G401 (cell line): ENCODE measurements at regions not wholly inside any gene's neighbourhood (a gene's known extent, or its start where the extent isn't known, plus 50 kb on each side); places are given as distances from the start of the nearest gene placed in this dataset.
A peak's percentile ranks its signal among the peaks of the same experiment; 100 is the strongest.
"Not testable (repeated sequence)": the region's sequence is repeated elsewhere in the genome, so short reads cannot be mapped to it uniquely, and the experiment has no call there.

ENCODE experiments used
- DNase-seq: peaks from one replicate; pipeline ENCODE4 v3.0.0-alpha.2; 2015; ENCODE audit warnings: low spot score
- in situ Hi-C: cut with HindIII; loops from 2 replicates; pipeline ENCODE4 v1.10.0; 2016; ENCODE audit warnings: low sequenced_read_pairs, mixed read lengths

DNA sequence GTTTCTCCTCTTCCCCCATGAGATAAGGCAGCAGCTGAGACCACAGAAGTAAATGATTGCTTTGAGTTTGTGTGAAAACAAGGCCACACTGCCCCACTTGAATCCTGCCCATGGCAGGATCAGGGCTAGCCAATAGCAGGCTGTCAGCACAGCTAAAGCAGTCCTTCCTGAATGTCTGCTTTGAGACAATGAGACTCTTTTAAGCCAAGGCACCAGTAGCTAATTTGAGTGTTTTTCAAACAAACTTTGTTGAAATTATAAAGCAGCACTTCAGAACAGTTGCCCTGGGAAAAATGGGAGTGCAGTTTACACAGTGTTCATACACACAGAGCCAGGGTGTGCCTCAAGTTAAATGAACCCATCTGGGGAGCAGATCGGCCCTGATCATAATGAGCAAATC lies 103.5 kb upstream of the OR5AK2 start:
- DNase-seq, result no peak
- in situ Hi-C loops, result no loop called here

DNA sequence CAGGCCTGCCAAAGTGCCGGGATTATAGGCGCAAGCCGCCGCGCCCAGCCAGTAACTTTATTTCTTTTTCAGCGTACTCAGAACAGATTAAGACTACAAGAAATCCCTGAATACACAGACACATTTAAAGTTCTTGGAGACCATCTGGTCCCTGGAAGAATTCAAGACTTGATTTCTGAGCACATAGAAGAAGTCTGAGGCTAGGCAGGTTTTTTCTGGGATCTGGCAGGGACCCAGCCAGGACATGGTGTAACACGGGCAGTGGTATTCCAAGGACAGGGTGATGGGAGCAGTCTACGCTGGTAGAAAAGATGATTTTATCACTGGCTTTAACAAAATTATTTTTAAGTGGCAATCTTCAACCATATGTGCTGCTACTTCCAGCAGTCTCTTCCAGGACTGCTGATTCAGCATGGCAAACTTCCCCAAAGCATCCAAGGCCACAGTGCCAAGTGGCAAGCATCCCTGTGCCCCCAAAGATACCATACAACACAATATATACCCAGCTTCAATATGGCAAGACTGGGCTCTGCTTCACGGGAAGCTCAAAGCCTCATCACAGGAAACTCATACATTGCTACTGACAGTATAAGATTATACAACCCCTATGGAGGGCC lies 105.2 kb upstream of the OR5AK2 start:
- no peak for DNase-seq
- in situ Hi-C loops, result no loop called here

DNA sequence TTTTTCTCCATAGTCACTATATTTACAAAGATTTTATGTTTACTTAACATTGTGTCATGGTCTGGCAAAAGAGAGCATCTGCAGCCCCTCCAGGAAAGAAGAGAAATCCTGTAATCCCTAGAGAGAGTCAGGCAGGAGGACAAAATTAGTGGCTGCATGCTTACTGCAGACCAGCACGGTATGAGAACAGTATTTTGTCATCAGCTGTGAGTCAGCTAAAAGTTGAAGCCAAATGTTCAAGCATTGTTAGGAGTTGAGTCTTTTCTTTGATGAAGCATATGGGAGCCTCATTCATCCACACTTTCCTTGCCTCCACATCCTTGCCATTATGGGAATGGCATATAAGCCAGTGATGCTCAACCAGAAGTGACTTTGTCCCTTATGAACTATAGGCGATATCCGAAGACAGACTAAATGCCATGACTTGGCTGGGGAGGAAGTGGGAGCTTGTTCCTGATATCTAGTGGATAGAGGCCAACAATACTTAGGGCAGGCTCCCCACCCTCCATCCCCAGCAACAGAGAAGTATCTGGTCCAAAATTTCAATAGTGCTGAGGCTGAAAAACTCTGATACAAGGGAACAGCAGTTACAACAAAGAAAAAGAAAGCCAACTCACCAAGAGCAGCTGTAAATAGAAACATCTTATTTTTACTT lies 112.0 kb upstream of the OR5AK2 start:
- DNase-seq, result no peak
- in situ Hi-C loops, result no loop called here

DNA sequence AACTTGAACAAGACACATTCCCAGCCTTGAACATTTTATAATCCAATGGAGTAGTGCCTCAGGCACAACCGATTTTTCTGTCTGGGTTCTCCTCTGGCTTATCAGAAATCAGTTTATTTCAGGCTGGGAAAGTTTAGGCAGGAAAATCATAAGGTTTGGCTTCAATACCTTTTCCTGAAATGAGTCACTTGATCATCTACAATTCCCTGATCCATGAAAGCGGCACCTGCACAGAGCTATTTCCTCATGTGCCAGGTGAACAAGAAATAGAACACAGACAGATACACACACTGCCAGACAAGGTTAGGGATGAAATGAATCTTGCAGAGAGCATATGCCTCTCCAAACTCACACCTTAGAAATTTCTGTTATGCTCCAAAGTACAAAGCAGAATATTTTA lies 106.7 kb upstream of the OR9G4 start:
- in situ Hi-C loops, result no loop called here
- no peak for DNase-seq

DNA sequence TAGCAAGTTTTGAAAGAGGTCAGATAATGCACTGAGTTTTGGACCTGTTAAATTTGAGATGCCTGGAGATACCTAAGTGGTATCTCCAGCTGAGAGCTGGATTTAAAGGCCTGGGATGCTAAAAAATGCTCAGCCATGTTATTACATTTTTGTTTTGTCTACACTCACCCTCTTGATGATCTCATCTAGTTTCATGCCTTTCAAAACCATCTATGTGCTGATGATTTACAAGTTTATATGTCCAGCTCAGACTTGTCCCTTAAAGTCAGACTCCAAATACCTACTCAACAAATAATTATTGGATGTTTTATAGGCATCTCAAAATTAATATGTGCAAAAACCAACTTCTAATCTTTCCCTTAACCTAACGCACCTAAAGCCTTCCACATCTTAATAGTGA lies 103.6 kb upstream of the OR9G4 start:
- no peak for DNase-seq
- in situ Hi-C loops, result no loop called here

DNA sequence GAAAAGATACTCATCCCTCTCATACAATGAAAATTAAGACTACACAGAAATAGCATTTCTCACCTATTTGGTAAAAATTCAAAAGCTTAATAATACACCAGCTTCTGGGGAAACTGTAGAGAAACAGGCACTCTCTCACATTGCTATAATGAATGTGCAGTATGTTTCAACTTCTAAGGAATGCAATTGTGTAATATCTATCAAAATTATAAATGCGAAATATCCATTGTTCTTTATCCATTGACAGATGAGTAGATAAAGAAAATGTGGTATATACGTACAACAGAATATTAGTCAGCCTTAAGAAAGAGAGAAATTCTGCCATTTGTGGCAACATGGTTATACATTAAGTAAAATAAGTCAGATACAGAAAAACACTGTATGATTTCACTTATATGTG lies 101.4 kb upstream of the OR9G4 start:
- no peak for DNase-seq
- in situ Hi-C loops, result no loop called here

DNA sequence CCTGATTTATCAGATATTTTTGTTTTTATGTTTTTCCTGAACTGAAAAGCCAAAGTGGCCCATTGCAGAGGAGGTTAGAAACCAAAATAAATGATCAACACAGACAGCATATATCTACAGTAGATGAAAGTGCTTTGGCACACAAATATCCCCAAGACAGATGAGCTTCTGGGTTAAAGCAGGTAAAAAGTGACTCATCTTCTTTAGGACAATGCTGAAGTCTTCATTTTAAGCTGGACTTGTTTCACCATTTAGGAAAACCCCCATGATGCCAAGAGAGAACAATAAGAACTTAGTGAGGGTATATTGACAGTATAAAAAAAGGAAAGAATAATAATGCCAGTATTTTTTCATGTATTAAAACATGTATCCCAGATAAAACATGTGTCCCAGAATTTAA lies 100.8 kb upstream of the OR9G4 start:
- no peak for DNase-seq
- in situ Hi-C loops, result no loop called here

DNA sequence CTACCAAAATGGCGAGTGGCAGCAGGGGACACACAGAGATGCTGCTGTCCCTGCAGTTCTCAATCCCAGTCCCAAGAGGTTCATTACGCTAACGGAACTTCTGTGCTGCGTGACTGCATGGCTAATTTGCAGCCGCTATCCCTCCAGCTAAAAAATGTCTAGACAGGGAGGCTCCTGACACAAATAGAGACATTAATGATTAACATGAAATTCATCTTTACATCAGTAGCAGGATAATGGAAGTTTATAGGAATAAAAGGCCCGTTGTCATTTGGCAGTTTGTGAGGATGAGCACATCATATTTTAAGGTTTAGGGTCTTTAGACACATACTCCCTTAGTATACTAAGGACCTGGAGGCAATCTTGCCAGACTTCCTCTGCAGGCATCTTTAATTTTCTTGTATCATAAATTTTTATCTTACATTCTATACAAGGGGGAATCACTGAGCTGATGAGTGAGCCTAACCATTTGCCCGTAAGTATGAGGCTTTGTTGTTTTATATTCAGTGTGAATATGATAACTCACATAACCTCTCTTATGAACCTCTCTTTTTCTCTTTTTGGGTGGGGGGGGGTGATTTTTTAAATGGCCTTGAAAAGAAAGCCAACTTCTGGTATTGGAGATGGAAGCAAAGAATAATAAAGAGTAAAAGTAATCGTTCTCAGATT lies 99.8 kb upstream of the OR9G4 start:
- in situ Hi-C loops, result no loop called here
- no peak for DNase-seq

DNA sequence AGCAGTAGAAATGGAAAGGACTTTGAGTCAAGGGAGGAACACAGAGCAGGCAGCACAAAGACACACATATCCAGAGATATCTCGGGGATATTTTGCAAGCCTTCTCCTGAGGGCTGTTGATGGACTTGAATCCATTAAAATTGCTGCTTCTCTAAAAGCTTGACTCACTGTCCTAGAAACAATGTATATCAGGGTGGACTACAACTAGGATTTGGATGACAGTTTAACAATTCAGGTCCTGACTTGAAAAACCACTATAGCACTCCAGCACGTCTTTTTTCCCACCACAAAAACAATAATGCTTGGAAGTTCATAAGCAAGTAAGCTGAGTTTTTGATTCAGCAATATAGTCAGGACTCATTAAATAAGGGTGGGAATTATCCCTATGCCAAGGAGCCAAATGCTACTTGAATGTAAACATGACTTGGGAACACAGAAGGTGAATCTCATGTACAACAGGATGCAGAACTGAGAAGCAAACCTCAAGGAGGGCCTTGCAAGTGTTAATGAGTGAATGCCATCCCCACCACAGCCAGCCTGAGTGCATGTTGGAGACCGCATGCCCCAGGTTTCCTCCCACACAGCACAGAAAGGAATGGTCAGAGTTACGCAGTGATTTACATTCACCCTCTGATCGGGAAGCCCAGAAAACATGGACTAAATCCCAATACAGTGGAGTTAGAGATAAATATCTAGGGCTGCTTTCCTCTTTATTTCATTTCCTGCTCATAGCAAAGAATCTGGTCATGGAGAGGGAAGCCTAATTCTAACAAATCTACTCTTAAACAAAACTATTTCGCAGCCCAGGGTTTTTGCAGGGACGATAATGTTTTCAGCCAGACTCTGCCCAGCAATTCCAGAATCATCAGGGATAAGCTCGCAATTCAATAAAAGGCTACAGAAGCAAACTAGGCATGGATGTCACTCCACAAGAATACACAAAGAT lies 98.4 kb upstream of the OR9G4 start:
- DNase-seq, result no peak
- in situ Hi-C loops, result no loop called here

DNA sequence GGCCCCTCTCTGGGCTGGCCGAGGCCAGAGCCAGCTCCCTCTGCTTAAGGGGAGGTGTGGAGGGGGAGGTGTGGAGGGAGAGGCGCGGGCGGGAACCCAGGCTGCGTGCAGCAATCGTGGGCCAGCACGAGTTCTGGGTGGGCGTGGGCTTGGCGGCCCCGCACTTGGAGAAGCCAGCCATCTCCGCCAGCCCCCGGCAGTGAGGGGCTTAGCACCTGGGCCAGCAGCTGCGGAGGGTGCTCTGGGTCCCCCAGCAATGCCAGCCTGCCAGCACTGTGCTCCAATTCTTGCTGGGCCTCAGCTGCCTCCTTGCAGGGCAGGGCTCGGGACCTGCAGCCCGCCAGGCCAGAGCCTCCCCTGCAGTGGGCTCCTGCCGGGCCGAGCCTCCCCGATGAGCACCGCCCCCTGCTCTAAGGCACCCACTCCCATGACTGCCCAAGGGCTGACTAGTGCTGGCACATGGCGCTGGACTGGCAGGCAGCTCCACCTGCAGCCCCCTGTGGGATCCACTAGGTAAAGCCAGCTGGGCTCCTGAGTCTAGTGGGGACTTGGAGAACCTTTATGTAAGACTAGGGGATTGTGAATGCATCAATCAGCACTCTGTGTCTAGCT lies 96.7 kb upstream of the OR9G4 start:
- in situ Hi-C loops, result no loop called here
- no peak for DNase-seq

DNA sequence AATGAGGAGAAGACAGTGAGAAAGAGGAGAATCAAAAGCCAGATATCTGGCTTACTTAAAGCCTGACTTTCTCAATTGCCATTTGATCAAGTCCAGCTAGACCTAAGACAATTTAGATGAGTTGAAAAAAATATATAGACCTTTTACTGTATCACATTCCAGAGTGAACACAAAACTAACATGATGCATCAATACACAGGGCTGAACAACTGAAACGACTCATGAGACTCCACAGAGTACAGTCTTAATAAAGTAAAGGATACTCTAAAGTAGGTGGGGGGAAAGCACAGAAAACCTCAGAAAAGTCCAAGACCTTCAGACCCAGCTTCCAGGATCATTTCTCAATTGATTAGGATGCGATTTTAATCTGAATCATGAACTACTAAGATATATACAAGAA lies 95.3 kb upstream of the OR9G4 start:
- no peak for DNase-seq
- in situ Hi-C loops, result no loop called here

DNA sequence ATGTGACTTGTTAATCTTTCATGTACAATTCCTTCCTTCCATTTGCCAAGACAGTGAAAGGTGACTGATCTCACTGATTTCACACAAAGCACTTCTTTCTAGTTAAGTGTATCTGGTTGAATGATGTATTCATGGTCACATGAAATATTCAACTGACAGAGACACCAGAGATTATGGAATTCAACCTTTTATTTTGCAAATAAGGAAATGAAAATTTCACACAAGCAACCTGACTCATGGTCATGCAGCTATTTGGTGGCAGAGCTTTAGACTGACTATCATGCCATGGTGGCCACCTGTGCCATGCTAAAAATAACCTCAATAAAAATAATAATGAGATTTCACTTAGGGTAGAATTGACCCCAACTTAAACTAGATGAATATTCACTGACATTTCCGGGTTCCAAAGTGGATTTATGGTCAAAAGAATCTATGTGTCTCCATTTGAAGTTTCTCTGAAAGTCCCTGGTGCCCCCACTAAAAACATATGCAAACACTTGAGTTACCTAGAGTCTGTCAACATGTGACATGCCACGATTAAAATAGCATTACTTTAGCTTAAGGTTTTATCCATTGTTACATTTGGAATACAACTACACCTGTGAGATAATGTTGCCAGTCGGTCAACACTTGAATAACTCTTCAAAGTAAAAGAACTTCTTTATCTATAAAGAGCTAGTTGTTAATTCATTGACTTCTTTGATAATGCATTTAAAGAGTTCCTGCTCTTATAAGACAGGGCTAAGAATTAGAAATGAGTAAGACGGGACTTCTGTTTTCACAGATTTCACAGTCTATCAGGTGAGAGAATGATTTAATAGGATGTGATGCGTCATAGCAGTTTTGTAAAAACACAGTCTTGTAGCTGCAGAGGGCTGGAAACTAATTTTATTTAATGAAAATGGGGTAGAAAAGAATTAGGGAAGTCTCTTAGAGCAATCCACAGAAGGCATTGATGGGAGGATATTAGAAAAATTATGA lies 94.6 kb upstream of the OR9G4 start:
- DNase-seq, result no peak
- in situ Hi-C loops, result no loop called here

DNA sequence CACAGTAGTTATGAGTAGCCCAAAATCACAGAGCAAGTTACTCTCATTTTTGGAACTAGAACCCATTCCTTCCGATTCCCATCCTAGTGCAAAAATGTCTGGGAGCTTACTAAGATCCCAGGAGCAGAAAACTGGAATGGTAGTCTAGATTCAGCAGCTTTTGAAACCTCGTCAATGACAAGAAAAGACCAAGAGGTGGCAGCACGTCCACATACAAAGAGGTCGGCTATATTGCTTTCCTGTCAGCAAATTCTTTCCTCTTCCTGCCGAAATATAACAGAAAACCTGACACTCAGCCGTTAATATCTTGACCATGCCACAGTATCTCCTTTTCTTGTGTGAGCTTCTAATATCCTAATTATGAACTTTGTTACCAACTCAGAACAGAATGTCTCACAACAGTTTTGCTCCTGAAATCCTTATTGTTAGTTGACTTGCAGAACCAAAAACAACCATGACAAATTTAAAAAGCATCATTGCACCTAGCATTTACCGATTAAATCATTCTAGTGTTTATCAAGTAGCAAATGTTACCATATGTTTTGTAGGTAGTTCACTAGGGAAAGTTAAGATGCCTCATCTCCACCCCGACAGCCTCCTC lies 92.8 kb upstream of the OR9G4 start:
- DNase-seq, result peak; percentile 34
- in situ Hi-C loops, result no loop called here

DNA sequence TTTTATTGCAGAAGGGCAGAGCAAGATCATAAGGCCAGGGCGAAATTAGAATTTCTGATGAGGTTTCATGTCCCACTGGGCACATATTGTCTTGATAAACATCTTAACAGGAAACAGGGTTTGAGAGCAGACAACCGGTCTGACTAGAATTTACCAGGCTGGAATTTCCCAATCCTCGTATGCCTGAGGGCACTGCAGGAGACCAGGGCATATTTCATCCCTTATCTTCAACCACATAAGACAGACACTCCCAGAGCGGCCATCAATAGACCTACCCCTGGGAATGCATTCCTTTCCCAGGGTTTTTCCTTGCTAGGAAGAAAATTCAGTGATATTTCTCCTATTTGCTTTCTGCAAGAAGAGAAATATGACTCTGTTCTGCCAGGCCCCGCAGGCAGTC lies 78.9 kb upstream of the OR9G4 start:
- not testable (repeated sequence) for DNase-seq

DNA sequence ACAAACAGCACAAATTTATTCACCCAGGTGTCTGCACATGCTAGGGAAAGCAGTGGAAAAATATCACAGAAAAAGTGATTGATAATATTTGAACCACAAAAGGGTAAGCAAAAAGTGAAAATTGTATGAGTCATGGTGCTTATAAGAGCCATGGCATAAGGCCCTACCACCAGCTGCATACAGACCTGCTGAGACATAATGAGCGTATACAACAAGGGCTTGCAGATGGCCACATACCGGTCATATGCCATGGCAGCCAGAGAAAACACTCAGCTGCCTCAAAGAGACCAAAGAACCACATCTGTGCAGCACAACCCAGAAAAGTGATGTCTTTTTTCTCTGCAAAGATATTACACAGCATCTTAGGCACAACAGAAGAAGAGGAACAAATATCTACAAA lies 71.4 kb upstream of the OR9G4 start:
- DNase-seq, result no peak
- in situ Hi-C loops, result no loop called here

More for the DNA sequence above, 78.9 kb upstream of the OR9G4 start:
- in situ Hi-C loops, result not testable (repeated sequence)

DNA sequence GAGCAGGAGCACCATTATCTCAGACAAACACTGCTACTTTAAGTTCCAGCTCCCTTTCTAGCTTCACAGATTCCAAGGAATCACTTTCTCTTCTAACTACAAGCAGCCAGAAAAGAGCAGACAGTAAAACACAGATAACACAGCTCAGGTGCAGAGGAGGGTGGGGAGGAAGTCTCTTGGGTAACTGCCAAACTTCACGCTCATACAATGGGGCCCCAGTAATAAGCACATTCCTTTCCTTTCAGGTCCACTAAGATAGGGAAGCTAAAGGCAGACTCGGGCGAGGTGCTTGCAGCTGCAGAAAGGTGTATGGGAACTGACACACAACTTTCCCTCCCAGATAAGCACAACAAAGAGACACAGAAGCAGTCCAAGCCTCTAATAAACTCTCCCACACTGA lies 69.2 kb upstream of the OR9G4 start:
- no peak for DNase-seq
- in situ Hi-C loops, result no loop called here

DNA sequence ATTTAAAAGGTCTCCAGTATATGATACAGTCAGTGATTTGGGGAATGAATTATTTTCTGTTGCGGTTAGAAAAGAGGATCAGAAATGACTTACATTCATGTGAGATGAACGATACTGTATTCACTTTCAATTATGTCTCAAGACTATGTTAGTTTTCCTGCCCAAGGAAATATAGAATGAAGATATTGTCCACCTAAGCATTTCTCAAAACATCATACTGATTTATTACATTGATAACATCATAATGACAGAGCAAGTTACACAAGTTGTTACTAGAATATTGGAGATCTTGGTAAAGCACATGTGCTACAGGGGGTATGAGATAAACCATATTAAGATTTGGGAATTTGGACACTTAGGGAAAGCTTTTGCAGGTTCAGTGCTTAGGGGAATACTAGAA lies 67.8 kb upstream of the OR9G4 start:
- DNase-seq, result no peak
- in situ Hi-C loops, result no loop called here

DNA sequence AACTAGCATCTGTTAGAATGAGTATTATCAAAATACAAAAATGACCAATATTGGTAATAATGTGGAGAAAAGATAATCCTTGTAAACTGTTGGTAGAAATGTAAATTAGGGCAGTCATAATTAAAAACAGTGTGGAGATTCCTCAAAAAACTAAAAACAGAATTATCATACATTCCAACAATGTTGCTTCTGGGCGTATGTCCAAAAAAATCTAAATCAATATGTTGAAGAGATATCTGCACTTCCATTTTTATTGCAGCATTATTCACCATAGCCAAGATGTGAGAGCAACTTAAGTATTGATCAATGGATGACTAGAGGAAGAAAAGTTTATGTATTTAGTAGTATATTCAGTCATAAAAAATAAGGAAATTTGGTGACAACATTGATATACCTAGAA lies 59.8 kb upstream of the OR9G4 start:
- in situ Hi-C loops, result no loop called here
- DNase-seq, result no peak
